HCT116 (cell line): ENCODE measurements at regions not wholly inside any gene's neighbourhood (a gene's known extent, or its start where the extent isn't known, plus 50 kb on each side); places are given as distances from the start of the nearest gene placed in this dataset.
A peak's percentile ranks its signal among the peaks of the same experiment; 100 is the strongest.

Source experiments
- ATAC-seq: fragments of 200-7000 bp; cut with Tn5 transposase; 2 replicates; pipeline ENCODE4 v1.9.1; 2020; ENCODE audit warnings: mild to moderate bottlenecking, moderate library complexity
- BruUV-seq: library from RNA; stranded (reverse); fragments of 400-500 nt; replicated peaks from 2 replicates; lab custom pipeline; 2021; lab: Mats Ljungman, UMichigan
- CTCF ChIA-PET: fragments of 300-600 bp; sonication (Branson Sonifier 250); formaldehyde crosslinking; loops from one replicate; lab custom pipeline; 2021; ENCODE audit warnings: antibody characterized with exemption; lab: Charles Lee
- POLR2A ChIA-PET: fragments of 300-600, 350-600 bp; sonication (Branson Sonifier 250); formaldehyde crosslinking; loops from one replicate; lab custom pipeline; 2021; ENCODE audit warnings: antibody characterized with exemption; lab: Charles Lee
- RAD21 ChIA-PET, 2 experiments: fragments of 300-600 bp; sonication (Branson Sonifier 250); formaldehyde crosslinking; loops; one replicate each; lab custom pipeline; 2023; ENCODE audit warnings: low total read pairs in 2 of 2; ENCODE audit not compliant: uncharacterized antibody in 2 of 2, unreplicated experiment in 2 of 2, low non-redundant PET in 1 of 2; lab: Charles Lee
- DNase-seq: peaks from one replicate; pipeline ENCODE4 v3.0.0-alpha.2; 2010; ENCODE audit warnings: low read depth, low spot score
- H2AFZ ChIP-seq: fragments of 200-600 bp; shearing (Covaris generic), sonication (generic); 2 replicates; pipeline ENCODE4 v1.6.1; 2017; ENCODE audit warnings: low read depth, mixed run types, mixed read lengths, antibody characterized with exemption, low read length; ENCODE audit not compliant: poor library complexity, severe bottlenecking
- H3K27ac ChIP-seq: 2 replicates; pipeline ENCODE4 v1.5.1; 2012; ENCODE audit warnings: low read depth, low read length
- H3K27me3 ChIP-seq: fragments of 200-600 bp; sonication (generic); 2 replicates; pipeline ENCODE4 v1.6.1; 2016; ENCODE audit warnings: mixed run types, low read length, mixed read lengths; ENCODE audit not compliant: insufficient read depth
- H3K36me3 ChIP-seq, 2 experiments: fragments of 200-500 bp in 1 of 2; fragments of 200-600 bp in 1 of 2; sonication (Bioruptor generic) in 1 of 2; sonication (generic) in 1 of 2; 2 replicates each; pipeline versions ENCODE4 v1.5.1 to v1.6.1; 2014 to 2016; ENCODE audit warnings: low read length in 2 of 2, inconsistent platforms in 1 of 2, mixed read lengths in 1 of 2, mixed run types in 1 of 2; ENCODE audit not compliant: insufficient read depth in 2 of 2, control insufficient read depth in 1 of 2
- H3K4me1 ChIP-seq, 2 experiments: fragments of 200-600 bp in 1 of 2; sonication (generic) in 1 of 2; 2 replicates each; pipeline versions ENCODE4 v1.5.1 to v1.6.1; 2012 to 2017; ENCODE audit warnings: low read length in 2 of 2, inconsistent platforms in 1 of 2, mild to moderate bottlenecking in 1 of 2, mixed read lengths in 1 of 2, mixed run types in 1 of 2, moderate library complexity in 1 of 2; ENCODE audit not compliant: insufficient read depth in 2 of 2, control insufficient read depth in 1 of 2
- H3K4me2 ChIP-seq: fragments of 200-600 bp; sonication (generic); 2 replicates; pipeline ENCODE4 v1.6.1; 2017; ENCODE audit warnings: mixed run types, low read length, mixed read lengths
- H3K4me3 ChIP-seq, 2 experiments: fragments of 200-600 bp in 1 of 2; sonication (generic) in 1 of 2; replicated peaks in 1 of 2; 2 replicates each; pipeline ENCODE4 v1.5.1; 2011 to 2016; ENCODE audit warnings: low read length in 2 of 2, control low read depth in 1 of 2, low read depth in 1 of 2, mild to moderate bottlenecking in 1 of 2, mixed read lengths in 1 of 2, mixed run types in 1 of 2
- H3K79me2 ChIP-seq: fragments of 200-600 bp; sonication (generic); 2 replicates; pipeline ENCODE4 v1.6.1; 2017; ENCODE audit warnings: mild to moderate bottlenecking, mixed run types, low read length, moderate library complexity, mixed read lengths; ENCODE audit not compliant: insufficient read depth
- H3K9ac ChIP-seq: fragments of 200-600 bp; sonication (generic); 2 replicates; pipeline ENCODE4 v1.6.1; 2016; ENCODE audit warnings: low read length, mixed read lengths
- H3K9me2 ChIP-seq: fragments of 200-600 bp; sonication (generic), shearing (Covaris generic); 2 replicates; pipeline ENCODE4 v1.6.1; 2017; ENCODE audit warnings: mixed run types, mild to moderate bottlenecking, moderate library complexity; ENCODE audit not compliant: insufficient read depth
- H3K9me3 ChIP-seq, 2 experiments: fragments of 200-500 bp in 1 of 2; fragments of 200-600 bp in 1 of 2; sonication (Bioruptor generic) in 1 of 2; sonication (generic) in 1 of 2; 2 replicates each; pipeline ENCODE4 v1.6.1; 2014 to 2017; ENCODE audit warnings: low read length in 2 of 2, mixed read lengths in 2 of 2, inconsistent platforms in 1 of 2, low read depth in 1 of 2, mild to moderate bottlenecking in 1 of 2, mixed run types in 1 of 2, moderate library complexity in 1 of 2; ENCODE audit not compliant: control insufficient read depth in 1 of 2, insufficient read depth in 1 of 2
- H4K20me1 ChIP-seq: fragments of 200-600 bp; sonication (generic), shearing (Covaris generic); 2 replicates; pipeline ENCODE4 v1.6.1; 2017; ENCODE audit warnings: mixed run types, mild to moderate bottlenecking, moderate library complexity; ENCODE audit not compliant: insufficient read depth
- EGR1 ChIP-seq: IDR thresholded peaks from 2 replicates; pipeline ENCODE4 v1.6.1; 2012; ENCODE audit warnings: low read depth
- FOSL1 ChIP-seq: IDR thresholded peaks from 2 replicates; pipeline ENCODE4 v1.6.1; 2012; ENCODE audit warnings: low read depth
- MAX ChIP-seq: IDR thresholded peaks from 2 replicates; pipeline ENCODE4 v1.6.1; 2012
- POLR2A ChIP-seq: IDR thresholded peaks from 2 replicates; pipeline ENCODE4 v1.7.0; 2011; ENCODE audit warnings: borderline replicate concordance; ENCODE audit not compliant: insufficient read depth, insufficient read length; ENCODE audit errors: extremely low read depth
- RAD21 ChIP-seq: IDR thresholded peaks from 2 replicates; pipeline ENCODE4 v1.6.1; 2012; ENCODE audit warnings: low read depth, mild to moderate bottlenecking
- SP1 ChIP-seq: IDR thresholded peaks from 2 replicates; pipeline ENCODE4 v1.6.1; 2012; ENCODE audit warnings: low read depth
- SRF ChIP-seq: IDR thresholded peaks from 2 replicates; pipeline ENCODE4 v1.6.1; 2012; ENCODE audit warnings: low read depth
- YY1 ChIP-seq: IDR thresholded peaks from 2 replicates; pipeline ENCODE4 v1.6.1; 2011; ENCODE audit warnings: low read length, low read depth, moderate library complexity, mild to moderate bottlenecking; ENCODE audit not compliant: insufficient replicate concordance; ENCODE audit errors: extremely low read depth
- ZNF274 ChIP-seq: fragments of 200-500 bp; sonication (Bioruptor generic); IDR thresholded peaks from 2 replicates; pipeline ENCODE4 v1.6.1; 2014; ENCODE audit warnings: mild to moderate bottlenecking, low read depth, low read length, inconsistent platforms
- intact Hi-C: fragments of 100-400 bp; cut with micrococcal nuclease; formaldehyde crosslinking; loops from 2 replicates; pipeline ENCODE4 v1.10.0; 2022
- TF ChIP-seq, protein P1 (sequence below): IDR thresholded peaks from 2 replicates; pipeline ENCODE4 v1.6.1; 2012; ENCODE audit warnings: low read depth
- TF ChIP-seq, protein P2 (sequence below): IDR thresholded peaks from 2 replicates; pipeline ENCODE4 v1.6.1; 2012

- intact Hi-C loops, result loop anchor here (5.0 kb wide), 1 partner anchor 35 kb away; no protein-coding TSS in a partner anchor
- RAD21 ChIA-PET, result no interaction called here
- POLR2A ChIA-PET, result interaction anchor here (1.1 to 1.9 kb wide), 2 partner anchors 10 to 73 kb away, joined by 4 to 6 read pairs; no protein-coding TSS in a partner anchor
- no peak overlapping the region for H3K4me2 ChIP-seq
- CTCF ChIA-PET, result interaction anchor here (1.0 kb wide), 1 partner anchor 84 kb away, joined by 3 read pairs; no protein-coding TSS in a partner anchor
- no peaks in the 10 kb centered on the region for H3K79me2 ChIP-seq
- TF ChIP-seq YY1 (no peak), ZNF274 (no peak), RAD21 (no peak), MAX (no peak), POLR2A (no peak), FOSL1 (no peak), SRF (no peak), SP1 (no peak), EGR1 (no peak)
- TF ChIP-seq, protein P1, sequence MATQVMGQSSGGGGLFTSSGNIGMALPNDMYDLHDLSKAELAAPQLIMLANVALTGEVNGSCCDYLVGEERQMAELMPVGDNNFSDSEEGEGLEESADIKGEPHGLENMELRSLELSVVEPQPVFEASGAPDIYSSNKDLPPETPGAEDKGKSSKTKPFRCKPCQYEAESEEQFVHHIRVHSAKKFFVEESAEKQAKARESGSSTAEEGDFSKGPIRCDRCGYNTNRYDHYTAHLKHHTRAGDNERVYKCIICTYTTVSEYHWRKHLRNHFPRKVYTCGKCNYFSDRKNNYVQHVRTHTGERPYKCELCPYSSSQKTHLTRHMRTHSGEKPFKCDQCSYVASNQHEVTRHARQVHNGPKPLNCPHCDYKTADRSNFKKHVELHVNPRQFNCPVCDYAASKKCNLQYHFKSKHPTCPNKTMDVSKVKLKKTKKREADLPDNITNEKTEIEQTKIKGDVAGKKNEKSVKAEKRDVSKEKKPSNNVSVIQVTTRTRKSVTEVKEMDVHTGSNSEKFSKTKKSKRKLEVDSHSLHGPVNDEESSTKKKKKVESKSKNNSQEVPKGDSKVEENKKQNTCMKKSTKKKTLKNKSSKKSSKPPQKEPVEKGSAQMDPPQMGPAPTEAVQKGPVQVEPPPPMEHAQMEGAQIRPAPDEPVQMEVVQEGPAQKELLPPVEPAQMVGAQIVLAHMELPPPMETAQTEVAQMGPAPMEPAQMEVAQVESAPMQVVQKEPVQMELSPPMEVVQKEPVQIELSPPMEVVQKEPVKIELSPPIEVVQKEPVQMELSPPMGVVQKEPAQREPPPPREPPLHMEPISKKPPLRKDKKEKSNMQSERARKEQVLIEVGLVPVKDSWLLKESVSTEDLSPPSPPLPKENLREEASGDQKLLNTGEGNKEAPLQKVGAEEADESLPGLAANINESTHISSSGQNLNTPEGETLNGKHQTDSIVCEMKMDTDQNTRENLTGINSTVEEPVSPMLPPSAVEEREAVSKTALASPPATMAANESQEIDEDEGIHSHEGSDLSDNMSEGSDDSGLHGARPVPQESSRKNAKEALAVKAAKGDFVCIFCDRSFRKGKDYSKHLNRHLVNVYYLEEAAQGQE, result no peak
- TF ChIP-seq, protein P2, sequence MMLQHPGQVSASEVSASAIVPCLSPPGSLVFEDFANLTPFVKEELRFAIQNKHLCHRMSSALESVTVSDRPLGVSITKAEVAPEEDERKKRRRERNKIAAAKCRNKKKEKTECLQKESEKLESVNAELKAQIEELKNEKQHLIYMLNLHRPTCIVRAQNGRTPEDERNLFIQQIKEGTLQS, result no peak
- ATAC-seq, result no peak
- H3K27ac ChIP-seq, result no peak overlapping the region
- H3K4me1 ChIP-seq, result peaks cover 38 to 69% of the 10 kb centered on the region in 2 experiments
- H3K9ac ChIP-seq, result no peak overlapping the region
- H2AFZ ChIP-seq, result peak overlapping the region; percentile 19
- H4K20me1 ChIP-seq, result no peaks in the 10 kb centered on the region
- no peak for DNase-seq
- no TSS peak for BruUV-seq
- H3K9me3 ChIP-seq, result no peaks in the 10 kb centered on the region
- no peaks in the 10 kb centered on the region; the same call in 1 of the 2 replicates for H3K9me2 ChIP-seq
- H3K4me3 ChIP-seq, result no peak overlapping the region
- no peaks in the 10 kb centered on the region for H3K36me3 ChIP-seq
- H3K27me3 ChIP-seq, result no peaks in the 10 kb centered on the region
These were observed 69.4 kb upstream of the ITPRID2 start for GRCh38 chr2:181822097-181822496.
